Hepatocyte (in vitro differentiated cells): ENCODE measurements at regions not wholly inside any gene's neighbourhood (a gene's known extent, or its start where the extent isn't known, plus 50 kb on each side); places are given as distances from the start of the nearest gene placed in this dataset.
A peak's percentile ranks its signal among the peaks of the same experiment; 100 is the strongest.

Experiments
- DNase-seq: peaks from one replicate; pipeline ENCODE4 v3.0.0-alpha.2; 2016; ENCODE audit warnings: low spot score
- H2AFZ ChIP-seq: fragments of 200-600 bp; sonication (generic); 2 replicates; pipeline ENCODE4 v1.6.0; 2016; ENCODE audit warnings: antibody characterized with exemption, mild to moderate bottlenecking
- H3K27ac ChIP-seq: fragments of 200-600 bp; sonication (generic); 2 replicates; pipeline ENCODE4 v1.5.1; 2016; ENCODE audit warnings: mild to moderate bottlenecking
- H3K27me3 ChIP-seq: fragments of 200-600 bp; sonication (generic); 2 replicates; pipeline ENCODE4 v1.6.1; 2016
- H3K36me3 ChIP-seq: fragments of 200-600 bp; sonication (generic); replicated peaks from 2 replicates; pipeline ENCODE4 v1.5.1; 2016; ENCODE audit warnings: low read depth; ENCODE audit not compliant: insufficient read depth
- H3K4me1 ChIP-seq: fragments of 200-600 bp; sonication (generic); 2 replicates; pipeline ENCODE4 v1.5.1; 2016; ENCODE audit warnings: mild to moderate bottlenecking, moderate library complexity; ENCODE audit not compliant: insufficient read depth
- H3K4me2 ChIP-seq: fragments of 200-600 bp; sonication (generic); 2 replicates; pipeline ENCODE4 v1.6.0; 2016
- H3K4me3 ChIP-seq: fragments of 200-600 bp; sonication (generic); 2 replicates; pipeline ENCODE4 v1.5.1; 2016; ENCODE audit warnings: mild to moderate bottlenecking
- H3K79me2 ChIP-seq: fragments of 200-600 bp; sonication (generic); 2 replicates; pipeline ENCODE4 v1.6.0; 2017; ENCODE audit warnings: mild to moderate bottlenecking
- H3K9me2 ChIP-seq: fragments of 200-600 bp; sonication (generic); replicated peaks from 2 replicates; pipeline ENCODE4 v1.6.0; 2017; ENCODE audit warnings: mild to moderate bottlenecking; ENCODE audit not compliant: insufficient read depth
- H3K9me3 ChIP-seq: fragments of 200-600 bp; sonication (generic); 2 replicates; pipeline ENCODE4 v1.5.1; 2016; ENCODE audit warnings: low read depth, mild to moderate bottlenecking
- H4K20me1 ChIP-seq: fragments of 200-600 bp; sonication (generic); 2 replicates; pipeline ENCODE4 v1.6.0; 2016; ENCODE audit warnings: mild to moderate bottlenecking; ENCODE audit not compliant: insufficient read depth, poor library complexity, severe bottlenecking
- CTCF ChIP-seq: fragments of 200-600 bp; sonication (generic); IDR thresholded peaks from 2 replicates; pipeline ENCODE4 v1.5.1; 2016; ENCODE audit warnings: antibody characterized with exemption, mild to moderate bottlenecking; ENCODE audit not compliant: poor library complexity
- EZH2 ChIP-seq: fragments of 200-600 bp; sonication (generic); IDR thresholded peaks from 2 replicates; pipeline ENCODE4 v1.6.1; 2016; ENCODE audit warnings: antibody characterized with exemption, mild to moderate bottlenecking, borderline replicate concordance
- EZH2phosphoT487 ChIP-seq: fragments of 200-600 bp; sonication (generic); IDR thresholded peaks from one replicate; pipeline ENCODE4 v1.6.1; 2018; ENCODE audit warnings: antibody characterized with exemption, mild to moderate bottlenecking, low read depth, moderate library complexity; ENCODE audit not compliant: unreplicated experiment, severe bottlenecking
- WGBS: methylation state at CpG from one replicate; pipeline ENCODE4 v1.1.6; 2016; ENCODE audit warnings: low lambda C conversion rate; ENCODE audit errors: missing lambda C conversion rate; 5-methylcytosine and 5-hydroxymethylcytosine counted together

DNA sequence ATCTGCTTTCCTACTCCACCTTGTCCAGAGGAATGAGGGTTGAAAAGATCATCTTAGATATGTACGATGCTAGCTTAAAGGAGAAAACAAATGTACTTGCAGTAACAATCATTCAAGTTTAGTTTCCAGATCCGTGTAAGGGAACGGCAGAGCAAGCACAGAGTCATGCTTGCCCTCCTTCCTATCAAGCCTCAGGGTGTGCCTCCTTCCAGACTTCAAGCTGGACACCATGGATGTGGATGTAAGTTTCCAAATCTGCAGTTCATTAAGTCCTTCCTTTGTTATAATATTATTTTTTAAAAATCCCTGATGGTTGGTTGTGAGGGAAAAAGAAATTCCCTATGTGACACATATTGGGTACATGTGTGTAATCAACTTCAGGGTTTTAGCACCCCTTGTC is 238.9 kb upstream of the NT5C1B start:
- Histone ChIP-seq H4K20me1 (no peaks in the 10 kb centered on the region), H3K9me2 (no peaks in the 10 kb centered on the region), H3K4me3 (no peak overlapping the region), H3K27me3 (no peaks in the 10 kb centered on the region), H3K4me1 (peaks cover 56% of the 10 kb centered on the region), H3K27ac (no peak overlapping the region), H3K36me3 (no peaks in the 10 kb centered on the region), H3K4me2 (no peak overlapping the region), H2AFZ (no peak overlapping the region), H3K79me2 (no peaks in the 10 kb centered on the region), H3K9me3 (no peaks in the 10 kb centered on the region)
- 82% methylated on average over 3 of the region's 3 CpGs for WGBS
- TF ChIP-seq CTCF (no peak), EZH2 (no peak), EZH2phosphoT487 (no peak)
- DNase-seq: no peak

DNA sequence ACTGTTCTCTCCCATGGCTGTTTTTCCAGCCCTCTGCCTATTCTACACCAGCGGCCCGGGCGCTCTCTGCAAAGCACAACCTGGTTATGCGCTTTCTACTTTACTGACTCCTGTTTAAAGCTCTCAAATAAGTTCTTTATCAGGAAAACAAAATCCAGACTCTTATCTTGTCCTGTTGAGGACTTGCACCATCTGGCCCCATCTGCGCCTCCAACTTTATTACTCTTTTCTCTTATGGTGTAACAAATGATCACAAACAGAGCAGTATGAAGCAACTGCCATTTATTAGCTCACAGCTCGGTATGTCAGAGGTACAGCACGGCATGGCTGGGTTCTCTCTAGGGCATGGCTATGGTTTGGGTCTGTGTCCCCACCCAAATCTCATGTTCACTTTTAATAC is 236.5 kb upstream of the NT5C1B start:
- Histone ChIP-seq H3K4me2 (peak overlapping the region; percentile 34), H3K79me2 (no peaks in the 10 kb centered on the region), H3K9me2 (no peaks in the 10 kb centered on the region), H4K20me1 (no peaks in the 10 kb centered on the region), H3K36me3 (no peaks in the 10 kb centered on the region), H3K4me3 (no peak overlapping the region), H3K9me3 (no peaks in the 10 kb centered on the region), H3K4me1 (peaks cover 36% of the 10 kb centered on the region), H2AFZ (no peak overlapping the region), H3K27me3 (no peaks in the 10 kb centered on the region), H3K27ac (peak overlapping the region; percentile 31)
- TF ChIP-seq CTCF (no peak), EZH2 (no peak), EZH2phosphoT487 (no peak)
- DNase-seq: peak; percentile 26
- WGBS: 49% methylated on average over 7 of the region's 7 CpGs

- Histone ChIP-seq H3K9me3 (no peaks in the 10 kb centered on the region), H3K79me2 (no peaks in the 10 kb centered on the region), H3K36me3 (no peaks in the 10 kb centered on the region), H3K27me3 (no peaks in the 10 kb centered on the region), H3K4me3 (no peak overlapping the region), H4K20me1 (no peaks in the 10 kb centered on the region), H3K4me2 (no peak overlapping the region), H2AFZ (no peak overlapping the region), H3K4me1 (peaks cover 32% of the 10 kb centered on the region), H3K27ac (no peak overlapping the region), H3K9me2 (no peaks in the 10 kb centered on the region)
- WGBS: 87% methylated on average over 2 of the region's 2 CpGs
- DNase-seq: no peak
- TF ChIP-seq EZH2 (no peak), EZH2phosphoT487 (no peak), CTCF (no peak)
These were observed 235.5 kb upstream of the NT5C1B start for GRCh38 chr2:18824915-18825314.

- no peaks in the 10 kb centered on the region for H3K9me2 ChIP-seq
- H3K4me1 ChIP-seq: peaks cover 26% of the 10 kb centered on the region
- no peak overlapping the region for H3K4me2 ChIP-seq
- no peak for DNase-seq
- H3K4me3 ChIP-seq: no peak overlapping the region
- no peaks in the 10 kb centered on the region for H3K9me3 ChIP-seq
- no peaks in the 10 kb centered on the region for H3K79me2 ChIP-seq
- H4K20me1 ChIP-seq: no peaks in the 10 kb centered on the region
- 52% methylated on average over 2 of the region's 2 CpGs for WGBS
- TF ChIP-seq CTCF: no peak
- no peak for TF ChIP-seq EZH2phosphoT487
- no peak for TF ChIP-seq EZH2
- no peaks in the 10 kb centered on the region for H3K36me3 ChIP-seq
- H3K27ac ChIP-seq: peak overlapping the region; percentile 17
- no peaks in the 10 kb centered on the region for H3K27me3 ChIP-seq
- no peak overlapping the region for H2AFZ ChIP-seq
These were observed 235.0 kb upstream of the NT5C1B start for GRCh38 chr2:18824325-18824790.
